HUES64 (cell line): ENCODE measurements at regions not wholly inside any gene's neighbourhood (a gene's known extent, or its start where the extent isn't known, plus 50 kb on each side); places are given as distances from the start of the nearest gene placed in this dataset.
A peak's percentile ranks its signal among the peaks of the same experiment; 100 is the strongest.

ENCODE experiments used
- H3K27ac ChIP-seq: 2 replicates; pipeline ENCODE4 v1.7.0; 2013; ENCODE audit warnings: low read depth, low read length, inconsistent platforms
- H3K27me3 ChIP-seq: 2 replicates; pipeline ENCODE4 v1.6.1; 2013; ENCODE audit warnings: mild to moderate bottlenecking, low read length; ENCODE audit not compliant: insufficient read depth
- H3K36me3 ChIP-seq: 2 replicates; pipeline ENCODE4 v1.6.1; 2013; ENCODE audit warnings: mild to moderate bottlenecking, low read length; ENCODE audit not compliant: insufficient read depth
- H3K4me1 ChIP-seq: 2 replicates; pipeline ENCODE4 v1.6.1; 2013; ENCODE audit warnings: mild to moderate bottlenecking, low read length, moderate library complexity; ENCODE audit not compliant: insufficient read depth
- H3K4me3 ChIP-seq: 2 replicates; pipeline ENCODE4 v1.5.1; 2013; ENCODE audit warnings: mild to moderate bottlenecking, low read length, moderate library complexity
- H3K9ac ChIP-seq: 2 replicates; pipeline ENCODE4 v1.6.1; 2013; ENCODE audit warnings: mild to moderate bottlenecking, low read depth, low read length
- H3K9me3 ChIP-seq: 2 replicates; pipeline ENCODE4 v1.6.1; 2013; ENCODE audit warnings: low read depth, low read length; ENCODE audit not compliant: insufficient read depth
- WGBS: fragments of 150-250, 120-280 bp; methylation state at CpG from one replicate; pipeline ENCODE4 v1.1.7; 2013; ENCODE audit warnings: missing lambda C conversion rate; 5-methylcytosine and 5-hydroxymethylcytosine counted together

DNA sequence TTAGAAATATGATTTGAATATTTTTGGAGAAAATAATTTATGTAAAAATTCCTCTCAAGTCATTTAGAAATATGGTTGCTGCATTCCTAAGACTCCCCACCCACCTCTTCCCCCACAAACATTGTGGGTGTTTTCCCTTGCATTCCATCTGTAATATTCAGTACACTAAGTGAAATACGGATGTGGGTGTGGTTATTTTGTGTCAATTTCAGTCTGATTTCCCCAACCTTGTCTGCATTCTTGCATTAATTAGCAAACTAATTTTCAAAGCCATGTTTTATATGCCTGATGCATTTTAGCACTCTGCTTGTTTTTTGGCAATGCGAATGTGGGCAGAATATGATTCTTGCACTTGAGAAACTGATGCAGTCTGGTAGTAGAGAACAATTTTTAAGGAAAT is 408.3 kb upstream of the RGMA start:
- Histone ChIP-seq H3K27ac (no peak overlapping the region), H3K4me1 (peaks cover 7% of the 10 kb centered on the region), H3K9ac (no peak overlapping the region), H3K27me3 (no peaks in the 10 kb centered on the region), H3K36me3 (no peaks in the 10 kb centered on the region), H3K9me3 (no peaks in the 10 kb centered on the region), H3K4me3 (no peak overlapping the region)
- 87% methylated on average over 1 of the region's 2 CpGs for WGBS

DNA sequence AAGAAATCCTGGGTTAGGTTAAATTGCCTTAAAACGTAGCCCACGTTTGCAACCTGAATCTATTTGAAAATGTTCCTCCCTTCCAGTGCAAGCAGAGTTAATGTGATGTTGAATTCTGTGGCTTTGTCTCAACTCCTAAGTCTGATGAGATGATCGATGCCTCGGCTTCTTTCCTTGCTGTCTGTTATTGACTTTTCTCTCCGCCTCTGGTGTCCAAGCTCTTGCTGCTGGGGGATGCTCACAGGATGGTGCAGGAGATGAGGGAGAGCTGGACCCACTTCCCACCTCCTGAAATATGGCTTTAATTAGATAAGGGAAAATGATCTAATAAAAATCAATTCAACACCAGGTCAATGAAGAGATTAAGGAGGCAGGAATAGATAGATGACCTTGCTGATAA is 407.9 kb upstream of the RGMA start:
- no peaks in the 10 kb centered on the region for H3K36me3 ChIP-seq
- H3K4me1 ChIP-seq = peaks cover 7% of the 10 kb centered on the region
- H3K4me3 ChIP-seq = no peak overlapping the region
- H3K27ac ChIP-seq = no peak overlapping the region
- no peak overlapping the region for H3K9ac ChIP-seq
- H3K27me3 ChIP-seq = no peaks in the 10 kb centered on the region
- WGBS = 90% methylated on average over 5 of the region's 5 CpGs
- H3K9me3 ChIP-seq = no peaks in the 10 kb centered on the region

DNA sequence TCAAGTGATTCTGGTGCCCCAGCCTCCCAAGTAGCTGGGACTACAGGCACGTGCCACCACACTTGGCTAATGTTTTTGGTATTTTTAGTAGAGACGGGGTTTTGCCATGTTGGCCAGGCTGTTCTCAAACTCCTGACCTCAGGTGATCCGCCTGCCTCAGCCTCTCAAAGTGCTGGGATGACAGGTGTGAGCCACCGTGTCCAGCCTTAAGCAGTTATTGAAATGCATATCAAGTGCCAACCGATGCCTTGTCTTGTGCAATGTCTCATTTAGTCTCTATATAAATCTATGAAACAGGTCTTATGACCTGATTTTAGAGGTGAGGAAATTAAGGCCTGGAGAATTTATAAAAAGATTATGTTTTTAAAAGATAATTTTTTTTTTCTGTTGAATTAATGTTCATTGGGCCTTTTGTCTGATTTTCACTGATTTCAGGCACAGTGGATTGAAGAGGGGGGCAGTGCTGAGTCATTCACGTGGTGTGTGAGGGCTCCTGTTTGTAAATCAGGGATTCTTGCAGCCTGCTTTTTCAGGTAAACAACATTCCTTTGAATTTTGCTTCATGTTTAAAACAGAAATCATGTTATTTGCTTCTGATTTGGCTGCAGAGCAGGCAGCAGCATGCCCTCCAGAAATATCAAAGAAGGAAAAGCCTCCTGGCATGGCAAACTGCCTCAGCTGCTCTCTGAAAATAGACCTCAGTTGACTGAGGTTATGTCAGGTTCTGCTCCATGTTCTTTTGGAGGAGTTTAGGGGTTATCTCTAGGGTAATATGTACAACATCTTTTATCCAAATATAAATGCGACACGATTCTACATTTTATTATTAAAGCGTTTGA is 407.0 kb upstream of the RGMA start:
- H3K4me3 ChIP-seq = no peak overlapping the region
- H3K9ac ChIP-seq = peak overlapping the region; percentile 51; the same call in 1 of the 2 replicates
- H3K36me3 ChIP-seq = no peaks in the 10 kb centered on the region
- WGBS = 75% methylated on average over 9 of the region's 9 CpGs
- H3K27me3 ChIP-seq = no peaks in the 10 kb centered on the region
- no peak overlapping the region; the same call in 1 of the 2 replicates for H3K27ac ChIP-seq
- H3K9me3 ChIP-seq = no peaks in the 10 kb centered on the region
- H3K4me1 ChIP-seq = peaks cover 7% of the 10 kb centered on the region

DNA sequence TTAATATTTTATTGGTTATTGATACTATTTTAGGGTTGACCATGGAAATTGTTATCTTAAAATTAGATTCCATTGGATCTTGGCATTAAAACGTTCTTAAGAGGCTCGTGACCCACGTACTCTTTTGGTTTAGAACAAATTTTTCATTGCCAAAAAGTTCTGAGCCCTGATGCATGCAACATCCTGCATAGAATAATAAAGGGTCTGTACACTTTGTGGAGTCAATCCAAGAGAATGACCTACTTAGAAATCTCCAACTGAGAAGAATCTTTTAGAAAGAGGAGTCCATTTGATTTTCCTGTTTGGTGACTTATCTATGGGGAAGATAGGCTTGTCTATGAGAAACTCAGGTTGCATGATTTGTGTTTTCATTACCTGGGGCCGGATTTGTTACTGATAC is 404.2 kb upstream of the RGMA start:
- Histone ChIP-seq H3K36me3 (no peaks in the 10 kb centered on the region), H3K9me3 (no peaks in the 10 kb centered on the region), H3K4me3 (no peak overlapping the region), H3K4me1 (peaks cover 7% of the 10 kb centered on the region), H3K27me3 (no peaks in the 10 kb centered on the region), H3K9ac (no peak overlapping the region), H3K27ac (no peak overlapping the region)
- WGBS = 92% methylated on average over 4 of the region's 4 CpGs

DNA sequence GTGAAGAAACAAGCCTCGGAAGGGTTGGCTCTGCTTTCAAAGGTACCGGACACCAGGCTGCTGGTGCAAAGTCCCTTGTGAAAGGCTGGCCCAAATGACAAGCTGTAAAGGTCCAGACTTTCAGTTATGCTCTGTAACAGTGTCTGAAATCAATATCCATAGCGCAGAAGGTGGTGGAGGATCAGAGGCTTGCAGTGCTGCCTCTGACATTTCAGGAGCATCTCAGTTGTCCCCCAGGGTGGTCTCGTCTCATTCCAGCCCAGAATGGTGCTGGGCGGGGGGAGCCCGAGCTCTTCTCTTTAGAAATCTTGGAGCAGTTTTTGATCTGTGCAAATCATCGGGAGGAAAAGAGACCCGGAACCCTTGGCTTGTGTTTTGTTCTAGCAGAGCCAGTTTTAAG is 402.3 kb upstream of the RGMA start:
- WGBS = 94% methylated on average over 8 of the region's 8 CpGs
- no peaks in the 10 kb centered on the region for H3K27me3 ChIP-seq
- no peaks in the 10 kb centered on the region for H3K9me3 ChIP-seq
- H3K36me3 ChIP-seq = no peaks in the 10 kb centered on the region
- H3K27ac ChIP-seq = no peak overlapping the region
- peaks cover 4% of the 10 kb centered on the region for H3K4me1 ChIP-seq
- H3K4me3 ChIP-seq = no peak overlapping the region
- H3K9ac ChIP-seq = no peak overlapping the region

DNA sequence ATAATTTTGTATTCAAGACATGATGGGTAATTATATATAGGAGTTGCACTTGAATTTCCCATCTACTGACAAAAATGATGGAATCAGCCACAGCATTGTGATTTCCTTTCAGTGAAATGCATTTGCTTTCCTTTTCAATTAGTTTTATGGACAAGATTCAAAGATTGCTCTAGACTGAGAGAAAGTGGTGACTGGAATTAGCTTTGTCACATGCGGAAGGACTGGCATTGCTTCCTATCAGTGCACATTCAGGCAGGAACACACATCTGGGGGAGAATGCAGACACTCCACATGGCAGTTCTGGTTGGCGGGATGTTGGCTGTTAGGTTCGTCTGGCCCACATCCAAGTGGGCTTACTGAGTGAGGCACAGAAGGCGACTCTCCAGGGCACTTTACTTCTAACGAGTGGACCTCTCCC is 399.3 kb upstream of the RGMA start:
- Histone ChIP-seq H3K4me3 (no peak overlapping the region), H3K9me3 (no peaks in the 10 kb centered on the region), H3K9ac (no peak overlapping the region), H3K27ac (no peak overlapping the region), H3K27me3 (peaks cover 4% of the 10 kb centered on the region; the same call in 1 of the 2 replicates), H3K36me3 (no peaks in the 10 kb centered on the region), H3K4me1 (no peaks in the 10 kb centered on the region)
- WGBS = 83% methylated on average over 5 of the region's 5 CpGs

DNA sequence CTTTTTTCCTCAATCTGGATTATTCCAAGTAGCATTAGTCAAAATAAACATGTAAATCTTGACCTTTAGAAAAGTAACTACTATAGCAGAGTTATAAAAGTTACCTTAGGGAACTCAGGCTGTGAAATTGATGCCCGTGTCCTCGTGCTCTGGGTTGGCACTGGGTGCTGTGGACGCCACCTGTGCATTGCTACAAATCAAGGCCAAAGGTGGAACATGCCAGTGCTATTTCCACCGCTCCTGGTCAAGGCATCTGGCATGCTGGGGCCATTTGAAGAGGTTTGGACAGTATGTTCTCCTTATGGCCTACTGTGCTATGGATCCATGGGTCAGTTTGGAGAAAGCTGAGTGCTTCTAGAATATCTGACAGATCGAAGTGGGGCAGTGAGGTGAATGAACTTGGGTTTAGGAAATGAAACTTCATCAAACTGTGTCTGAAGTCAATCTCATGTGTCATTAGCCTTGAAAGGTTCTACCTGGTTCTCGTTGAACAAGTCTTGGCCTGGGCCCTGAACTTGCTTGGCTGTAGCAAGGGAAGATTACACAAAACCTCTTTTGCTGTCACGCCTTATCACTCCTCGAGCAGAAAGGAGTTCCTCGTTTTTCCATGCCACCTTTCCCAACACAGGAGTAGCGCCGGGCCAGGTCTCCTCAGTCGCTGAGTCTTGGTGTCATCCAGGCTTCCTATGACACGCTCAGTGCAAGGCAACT is 397.6 kb upstream of the RGMA start:
- no peaks in the 10 kb centered on the region for H3K9me3 ChIP-seq
- H3K4me3 ChIP-seq = no peak overlapping the region
- 88% methylated on average over 13 of the region's 13 CpGs for WGBS
- peaks cover 4% of the 10 kb centered on the region; the same call in 1 of the 2 replicates for H3K27me3 ChIP-seq
- H3K4me1 ChIP-seq = no peaks in the 10 kb centered on the region
- no peak overlapping the region for H3K27ac ChIP-seq
- no peaks in the 10 kb centered on the region for H3K36me3 ChIP-seq
- H3K9ac ChIP-seq = no peak overlapping the region

DNA sequence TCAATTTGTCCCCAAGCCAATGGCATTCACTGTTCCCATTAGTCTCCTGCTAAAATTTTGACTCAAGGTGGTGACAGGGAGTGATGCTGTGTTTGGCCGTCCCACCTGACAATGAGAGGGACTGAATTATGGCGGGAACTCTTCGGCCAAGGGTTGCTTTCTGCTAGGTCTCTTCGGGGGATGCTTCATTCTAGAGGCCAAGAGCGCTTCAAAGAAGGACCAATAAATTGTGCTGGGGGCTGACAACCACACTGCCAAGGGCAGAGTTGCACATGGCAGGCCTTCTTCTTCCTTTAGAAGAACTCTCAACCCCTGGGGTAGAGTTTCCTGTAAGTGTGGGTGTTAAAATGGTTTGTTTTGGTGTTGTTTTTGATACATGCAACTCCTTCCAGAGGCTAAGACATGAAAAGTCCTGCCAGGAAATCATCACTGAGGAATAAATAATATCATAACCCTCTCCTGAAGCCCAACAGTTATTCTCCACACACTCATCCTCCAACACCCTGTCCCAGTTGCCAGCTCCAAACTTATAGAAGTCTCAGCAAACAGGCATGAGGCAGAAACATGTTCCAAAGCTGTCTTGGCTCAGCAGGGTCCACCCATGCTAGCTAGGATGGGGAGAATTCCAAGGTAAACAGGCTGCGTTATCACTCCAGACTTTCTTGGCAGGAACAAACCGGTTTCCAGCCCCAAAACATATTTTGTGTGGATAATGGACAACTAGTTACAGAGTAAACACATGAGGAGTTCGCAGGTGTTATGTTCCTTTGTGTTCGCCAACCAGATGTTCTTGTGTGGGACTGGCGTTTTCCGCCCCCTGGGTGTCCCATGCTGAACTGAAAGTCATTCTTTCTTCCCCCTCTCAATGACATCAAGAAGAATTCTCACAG is 396.7 kb upstream of the RGMA start:
- Histone ChIP-seq H3K4me3 (no peak overlapping the region), H3K9ac (no peak overlapping the region), H3K27me3 (peaks cover 4% of the 10 kb centered on the region; the same call in 1 of the 2 replicates), H3K36me3 (no peaks in the 10 kb centered on the region), H3K9me3 (no peaks in the 10 kb centered on the region), H3K4me1 (no peaks in the 10 kb centered on the region), H3K27ac (no peak overlapping the region)
- 86% methylated on average over 11 of the region's 11 CpGs for WGBS

DNA sequence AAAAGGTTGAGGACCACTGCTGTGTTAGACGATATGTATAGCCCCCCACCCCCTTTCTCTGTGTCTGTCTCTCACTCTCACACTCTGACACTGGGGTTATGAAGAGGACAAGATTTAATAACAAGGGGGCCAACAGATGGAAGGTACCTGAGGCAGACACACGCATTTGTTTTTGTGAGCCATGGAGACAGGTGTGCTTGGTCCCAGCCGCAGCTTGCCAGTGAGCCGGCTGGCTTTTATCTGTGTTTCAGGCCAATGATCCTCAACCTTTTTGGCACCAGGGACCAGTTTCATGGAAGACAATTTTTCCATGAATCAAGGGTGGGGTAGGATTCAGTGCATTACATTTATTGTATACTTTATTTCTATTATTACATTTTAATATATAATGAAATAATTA is 394.9 kb upstream of the RGMA start:
- Histone ChIP-seq H3K27ac (no peak overlapping the region), H3K9me3 (no peaks in the 10 kb centered on the region), H3K9ac (no peak overlapping the region), H3K36me3 (no peaks in the 10 kb centered on the region), H3K4me1 (peaks cover 13% of the 10 kb centered on the region), H3K4me3 (no peak overlapping the region), H3K27me3 (peaks cover 4% of the 10 kb centered on the region; the same call in 1 of the 2 replicates)
- WGBS = 96% methylated on average over 4 of the region's 4 CpGs

DNA sequence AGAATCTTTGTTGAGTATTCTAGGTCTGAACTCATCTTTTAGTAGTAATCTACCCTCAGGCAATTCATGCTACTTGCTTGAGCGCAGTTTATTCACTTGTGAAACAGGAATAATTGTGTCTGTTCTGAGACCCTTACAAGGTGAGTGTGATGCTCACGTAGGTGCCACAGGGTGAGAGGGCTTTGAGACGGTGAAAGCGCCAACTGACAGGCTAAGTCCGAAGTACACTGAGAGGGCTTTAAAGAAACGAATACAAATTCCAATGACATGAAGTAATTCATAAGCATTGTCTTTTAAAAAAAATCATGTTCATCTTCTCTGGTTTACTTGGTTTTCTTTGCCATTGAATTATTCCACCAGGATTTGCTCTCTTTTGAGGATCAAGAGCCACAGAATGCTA is 393.7 kb upstream of the RGMA start:
- 85% methylated on average over 6 of the region's 6 CpGs for WGBS
- H3K9me3 ChIP-seq = no peaks in the 10 kb centered on the region
- H3K4me3 ChIP-seq = no peak overlapping the region
- H3K9ac ChIP-seq = no peak overlapping the region
- no peaks in the 10 kb centered on the region for H3K36me3 ChIP-seq
- H3K27ac ChIP-seq = no peak overlapping the region
- peaks cover 4% of the 10 kb centered on the region; the same call in 1 of the 2 replicates for H3K27me3 ChIP-seq
- H3K4me1 ChIP-seq = peaks cover 25% of the 10 kb centered on the region

DNA sequence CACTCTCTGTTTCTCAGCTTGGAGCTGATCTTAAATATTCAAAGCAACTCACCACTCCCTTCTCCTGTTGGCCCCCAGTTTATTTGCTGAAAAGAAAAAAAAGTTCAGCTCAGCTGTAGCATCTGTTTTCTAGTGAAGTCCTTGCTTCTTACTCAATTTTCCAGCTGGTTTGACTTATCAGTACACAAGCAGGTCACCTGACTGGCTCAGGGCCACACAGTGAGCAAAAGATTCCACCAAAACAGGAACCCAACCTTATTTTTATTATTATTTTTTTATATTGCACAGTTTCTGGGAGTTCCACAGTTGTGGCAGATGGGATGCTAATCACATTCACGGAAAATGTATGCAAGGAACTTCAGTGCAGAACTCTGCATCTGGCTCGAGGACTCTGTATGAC is 390.7 kb upstream of the RGMA start:
- 96% methylated on average over 2 of the region's 2 CpGs for WGBS
- Histone ChIP-seq H3K36me3 (no peaks in the 10 kb centered on the region), H3K27ac (no peak overlapping the region), H3K9ac (no peak overlapping the region), H3K4me1 (peaks cover 32% of the 10 kb centered on the region), H3K4me3 (no peak overlapping the region), H3K9me3 (no peaks in the 10 kb centered on the region), H3K27me3 (no peaks in the 10 kb centered on the region; the same call in 1 of the 2 replicates)
